GM12892 (cell line): ENCODE measurements at regions not wholly inside any gene's neighbourhood (a gene's known extent, or its start where the extent isn't known, plus 50 kb on each side); places are given as distances from the start of the nearest gene placed in this dataset.
A peak's percentile ranks its signal among the peaks of the same experiment; 100 is the strongest.
"Not testable (repeated sequence)": the region's sequence is repeated elsewhere in the genome, so short reads cannot be mapped to it uniquely, and the experiment has no call there.

ENCODE experiments used
- DNase-seq: peaks from one replicate; pipeline ENCODE4 v3.0.0; 2011; ENCODE audit not compliant: insufficient read length
- FAIRE-seq: peaks from 2 replicates; lab custom pipeline; 2011; peaks lifted over from hg19 to GRCh38; lab: Jason Lieb, UNC
- POLR2A ChIP-seq: IDR thresholded peaks from 2 replicates; pipeline ENCODE4 v1.6.1; 2011; ENCODE audit warnings: low read depth, low read length, control low read depth
- POLR2AphosphoS5 ChIP-seq: IDR thresholded peaks from 2 replicates; pipeline ENCODE4 v1.6.1; 2011; ENCODE audit warnings: low read depth, low read length, control low read depth
- TAF1 ChIP-seq: IDR thresholded peaks from 2 replicates; pipeline ENCODE4 v1.6.1; 2011; ENCODE audit warnings: low read depth, mild to moderate bottlenecking, control low read depth, low read length, borderline replicate concordance

- no peak for DNase-seq
- no peak for TF ChIP-seq POLR2AphosphoS5
- no peak for TF ChIP-seq POLR2A
- TF ChIP-seq TAF1, result no peak
- no peak for FAIRE-seq
Measured at GRCh38 chr10:42475168-42476098, 162.9 kb downstream of the ZNF33B start.

GRCh38 chr10:42454313-42454712, 184.1 kb downstream of the ZNF33B start:
- TF ChIP-seq POLR2A (no peak), TAF1 (no peak), POLR2AphosphoS5 (no peak)
- DNase-seq (no peak), FAIRE-seq (no peak)

GRCh38 chr10:42431095-42431494, 207.3 kb downstream of the ZNF33B start:
- TF ChIP-seq TAF1, result no peak
- no peak for DNase-seq
- no peak for FAIRE-seq

- FAIRE-seq (no peak), DNase-seq (no peak)
- TF ChIP-seq POLR2AphosphoS5 (no peak), TAF1 (no peak), POLR2A (no peak)
Measured at GRCh38 chr10:42428534-42428933, 209.8 kb downstream of the ZNF33B start.

- FAIRE-seq (no peak), DNase-seq (no peak)
Measured at GRCh38 chr10:42422911-42423310, 215.5 kb downstream of the ZNF33B start.

GRCh38 chr10:42421812-42422211, 216.6 kb downstream of the ZNF33B start:
- FAIRE-seq (no peak), DNase-seq (no peak)
- TF ChIP-seq POLR2AphosphoS5 (no peak), POLR2A (no peak), TAF1 (no peak)

More at GRCh38 chr10:42422911-42423310, 215.5 kb downstream of the ZNF33B start:
- TF ChIP-seq TAF1, result no peak
- no peak for TF ChIP-seq POLR2AphosphoS5
- no peak for TF ChIP-seq POLR2A

- TF ChIP-seq POLR2A (no peak), POLR2AphosphoS5 (no peak), TAF1 (no peak)
- DNase-seq (no peak), FAIRE-seq (no peak)
Measured at GRCh38 chr10:42419789-42420188, 218.6 kb downstream of the ZNF33B start.

- TF ChIP-seq TAF1 (no peak), POLR2AphosphoS5 (no peak), POLR2A (no peak)
- FAIRE-seq (no peak), DNase-seq (no peak)
Measured at GRCh38 chr10:42380926-42381547, 257.3 kb downstream of the ZNF33B start.

GRCh38 chr10:42367532-42368230, 270.7 kb downstream of the ZNF33B start:
- no peak for FAIRE-seq

GRCh38 chr10:42351745-42352144, 286.6 kb downstream of the ZNF33B start:
- TF ChIP-seq POLR2AphosphoS5 (no peak), POLR2A (no peak)
- DNase-seq, result no peak
- no peak for FAIRE-seq

More at GRCh38 chr10:42367532-42368230, 270.7 kb downstream of the ZNF33B start:
- peak; percentile 51 for DNase-seq
- TF ChIP-seq TAF1 (no peak), POLR2AphosphoS5 (peak; percentile 42; the same call in 1 of the 2 replicates), POLR2A (peak; percentile 57; the same call in 1 of the 2 replicates)

GRCh38 chr10:42336593-42337337, 301.6 kb downstream of the ZNF33B start:
- not testable (repeated sequence) for FAIRE-seq, DNase-seq

GRCh38 chr10:42335653-42336296, 302.6 kb downstream of the ZNF33B start:
- FAIRE-seq, DNase-seq: not testable (repeated sequence)
